GM10248 (cell line): ENCODE measurements at regions not wholly inside any gene's neighbourhood (a gene's known extent, or its start where the extent isn't known, plus 50 kb on each side); places are given as distances from the start of the nearest gene placed in this dataset.

Source experiments
- CTCF ChIA-PET: fragments of 300-600 bp; sonication (Branson Sonifier 250); formaldehyde crosslinking; extraction: SDS; loops from one replicate; lab custom pipeline; 2021; ENCODE audit warnings: antibody characterized with exemption; lab: Yijun Ruan, JAX
- POLR2A ChIA-PET: fragments of 350-650 bp; sonication (Branson Sonifier 250); formaldehyde crosslinking; extraction: SDS; loops from one replicate; lab custom pipeline; 2020; ENCODE audit warnings: antibody characterized with exemption; lab: Yijun Ruan, JAX
- DNase-seq: peaks from one replicate; pipeline ENCODE4 v3.0.0; 2012; ENCODE audit errors: extremely low spot score
- TF ChIP-seq, protein P1 (sequence below): IDR thresholded peaks from 2 replicates; pipeline ENCODE4 v1.5.1; 2012; ENCODE audit warnings: mild to moderate bottlenecking, low read depth; ENCODE audit errors: extremely low read depth, missing control alignments, control extremely low read depth

DNA sequence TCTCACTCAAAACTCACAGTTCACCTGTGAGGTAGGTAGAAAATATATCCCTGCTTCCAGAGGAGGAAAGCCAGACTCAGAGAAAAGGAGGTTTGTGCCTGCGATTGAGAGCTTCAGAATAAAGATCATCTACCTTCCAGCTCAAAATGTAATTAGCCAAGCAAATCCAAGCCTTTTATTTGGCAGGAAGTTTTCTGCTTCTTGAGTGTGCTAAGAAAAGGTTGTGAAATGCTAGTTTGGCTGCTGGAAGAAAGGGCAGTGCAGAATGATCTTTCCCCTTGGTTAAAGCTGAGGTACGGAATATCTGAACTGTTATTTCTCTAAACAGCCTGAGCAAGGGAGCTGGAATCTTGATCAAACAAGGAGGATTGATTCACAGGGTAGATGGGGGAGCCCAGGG lies 59.7 kb upstream of the VCX3B start:
- DNase-seq, result no peak
- TF ChIP-seq, protein P1, sequence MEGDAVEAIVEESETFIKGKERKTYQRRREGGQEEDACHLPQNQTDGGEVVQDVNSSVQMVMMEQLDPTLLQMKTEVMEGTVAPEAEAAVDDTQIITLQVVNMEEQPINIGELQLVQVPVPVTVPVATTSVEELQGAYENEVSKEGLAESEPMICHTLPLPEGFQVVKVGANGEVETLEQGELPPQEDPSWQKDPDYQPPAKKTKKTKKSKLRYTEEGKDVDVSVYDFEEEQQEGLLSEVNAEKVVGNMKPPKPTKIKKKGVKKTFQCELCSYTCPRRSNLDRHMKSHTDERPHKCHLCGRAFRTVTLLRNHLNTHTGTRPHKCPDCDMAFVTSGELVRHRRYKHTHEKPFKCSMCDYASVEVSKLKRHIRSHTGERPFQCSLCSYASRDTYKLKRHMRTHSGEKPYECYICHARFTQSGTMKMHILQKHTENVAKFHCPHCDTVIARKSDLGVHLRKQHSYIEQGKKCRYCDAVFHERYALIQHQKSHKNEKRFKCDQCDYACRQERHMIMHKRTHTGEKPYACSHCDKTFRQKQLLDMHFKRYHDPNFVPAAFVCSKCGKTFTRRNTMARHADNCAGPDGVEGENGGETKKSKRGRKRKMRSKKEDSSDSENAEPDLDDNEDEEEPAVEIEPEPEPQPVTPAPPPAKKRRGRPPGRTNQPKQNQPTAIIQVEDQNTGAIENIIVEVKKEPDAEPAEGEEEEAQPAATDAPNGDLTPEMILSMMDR, result no peak
- POLR2A ChIA-PET, result no interaction called here
- CTCF ChIA-PET, result no interaction called here

DNA sequence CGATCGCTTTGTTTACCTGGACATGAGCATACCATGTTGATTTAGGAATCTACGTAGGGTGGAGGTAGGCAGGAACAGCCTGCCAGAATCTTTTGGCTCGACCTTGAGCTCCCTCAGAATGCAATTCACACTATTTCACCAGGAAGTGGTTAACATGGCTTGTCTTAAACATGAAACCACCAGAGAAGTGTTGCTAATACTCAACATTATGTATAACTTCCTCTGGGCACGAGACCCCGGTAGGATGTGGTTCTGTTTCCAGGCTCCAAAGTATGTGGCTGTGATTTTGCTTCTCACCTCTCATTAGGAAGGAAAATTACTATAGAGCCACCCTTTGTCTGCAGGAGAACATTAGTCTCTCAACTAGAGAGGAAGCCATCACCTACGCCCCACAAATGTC lies 59.0 kb upstream of the VCX3B start:
- TF ChIP-seq, protein P1, result no peak
- POLR2A ChIA-PET, result no interaction called here
- CTCF ChIA-PET, result no interaction called here
- no peak for DNase-seq

DNA sequence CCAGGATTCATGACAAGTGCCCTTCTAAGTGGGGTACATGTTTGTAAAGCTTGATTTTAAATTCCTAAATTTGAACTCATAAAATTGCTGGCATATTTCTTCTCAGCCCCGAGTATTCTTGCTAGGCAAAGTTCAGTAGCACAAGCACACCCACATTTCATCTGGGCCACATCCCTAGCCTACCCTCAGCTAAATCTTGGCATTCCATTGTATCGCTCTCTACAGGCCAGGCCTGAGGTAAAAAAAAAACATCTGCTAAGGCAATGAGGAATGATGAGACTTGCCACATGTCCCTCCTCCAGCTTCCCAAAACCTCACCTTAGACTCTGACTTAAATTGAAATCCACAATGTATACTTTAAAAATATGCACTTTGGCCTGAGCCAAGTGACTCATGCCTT lies 51.4 kb upstream of the VCX3B start:
- TF ChIP-seq, protein P1, result no peak
- CTCF ChIA-PET, result no interaction called here
- POLR2A ChIA-PET, result no interaction called here
- no peak for DNase-seq
